Body of pancreas (tissue), 4 donors: ENCODE measurements at regions not wholly inside any gene's neighbourhood (a gene's known extent, or its start where the extent isn't known, plus 50 kb on each side); places are given as distances from the start of the nearest gene placed in this dataset.
A peak's percentile ranks its signal among the peaks of the same experiment; 100 is the strongest.

ENCODE experiments used
- ATAC-seq: fragments of 150-250 bp; one replicate; pipeline ENCODE4 v1.9.1; 2016
- DNase-seq, 4 donors: peaks; one replicate each; pipeline ENCODE4 v3.0.0-alpha.2; 2019
- H3K27ac ChIP-seq, 4 donors: fragments of 200-600 bp; sonication (generic); 1 replicate in 3 of 4; 2 replicates in 1 of 4; pipeline versions ENCODE4 v1.5.1 to v1.6.1; 2016 to 2019; ENCODE audit warnings: mild to moderate bottlenecking in 1 of 4, mixed read lengths in 1 of 4, moderate library complexity in 1 of 4
- H3K27me3 ChIP-seq, 2 donors: fragments of 200-600 bp; sonication (generic); one replicate each; pipeline ENCODE4 v1.6.0; 2016; ENCODE audit warnings: mild to moderate bottlenecking in 1 of 2
- H3K36me3 ChIP-seq, 2 donors: fragments of 200-600 bp; sonication (generic); replicated peaks in 1 of 2; 2 replicates each; pipeline ENCODE4 v1.5.1; 2016; ENCODE audit warnings: low read depth in 2 of 2; ENCODE audit not compliant: insufficient read depth in 1 of 2
- H3K4me1 ChIP-seq: fragments of 200-600 bp; sonication (generic); one replicate; pipeline ENCODE4 v1.6.0; 2016
- H3K4me3 ChIP-seq, 2 donors: fragments of 200-600 bp; sonication (generic); 1 replicate in 1 of 2; 2 replicates in 1 of 2; pipeline ENCODE4 v1.5.1; 2016 to 2019
- H3K9me3 ChIP-seq, 3 donors: fragments of 200-600 bp; sonication (generic); 1 replicate in 2 of 3; 2 replicates in 1 of 3; pipeline ENCODE4 v1.5.1; 2016
- CTCF ChIP-seq, 7 experiments: fragments of 450-650 bp in 4 of 7; fragments of 200-600 bp in 3 of 7; sonication (generic) in 3 of 7; IDR thresholded peaks; one replicate each; pipeline ENCODE4 v1.5.1; 2016 to 2019; ENCODE audit warnings: antibody characterized with exemption in 7 of 7
- POLR2A ChIP-seq, 3 donors: fragments of 450-650 bp; IDR thresholded peaks; one replicate each; pipeline ENCODE4 v1.6.1; 2016; ENCODE audit warnings: antibody characterized with exemption in 3 of 3, mild to moderate bottlenecking in 2 of 3
- WGBS, 2 donors: methylation state at CpG; one replicate each; pipeline ENCODE4 v1.1.5; 2017; 5-methylcytosine and 5-hydroxymethylcytosine counted together
- intact Hi-C: fragments of 100-400 bp; cut with DNase I; formaldehyde crosslinking; loops from one replicate; pipeline ENCODE4 v1.15.1; 2023

GRCh38 chr3:146757759-146758158 lies 152.6 kb upstream of the PLSCR5 start:
- Histone ChIP-seq H3K27ac (no peak overlapping the region), H3K36me3 (no peaks in the 10 kb centered on the region), H3K4me3 (no peak overlapping the region), H3K4me1 (no peaks in the 10 kb centered on the region), H3K27me3 (no peaks in the 10 kb centered on the region), H3K9me3 (no peaks in the 10 kb centered on the region)
- intact Hi-C loops = no loop called here
- no peak for TF ChIP-seq POLR2A (IDR thresholded peaks at IDR 0.05)
- no peak for TF ChIP-seq CTCF (IDR thresholded peaks at IDR 0.05)
- DNase-seq = no peak
- ATAC-seq = no peak
- WGBS, 2 donors = 53 to 54% methylated on average over 1 of the region's 1 CpG

GRCh38 chr3:146750196-146750595 lies 145.1 kb upstream of the PLSCR5 start:
- ATAC-seq = no peak
- TF ChIP-seq POLR2A (IDR thresholded peaks at IDR 0.05) = no peak
- intact Hi-C loops = no loop called here
- 70 to 80% methylated on average over 2 of the region's 2 CpGs for WGBS, 2 donors
- Histone ChIP-seq H3K4me1 (no peaks in the 10 kb centered on the region), H3K4me3 (no peak overlapping the region), H3K36me3 (no peaks in the 10 kb centered on the region), H3K27me3 (no peaks in the 10 kb centered on the region), H3K27ac (no peak overlapping the region), H3K9me3 (no peaks in the 10 kb centered on the region)
- no peak for DNase-seq

- H3K4me3 ChIP-seq = no peak overlapping the region
- no peaks in the 10 kb centered on the region for H3K4me1 ChIP-seq
- H3K27me3 ChIP-seq = no peaks in the 10 kb centered on the region
- peak in 4 of 7 experiments; percentile 26 to 43 (median 34) for TF ChIP-seq CTCF (IDR thresholded peaks at IDR 0.05)
- no peak for TF ChIP-seq POLR2A (IDR thresholded peaks at IDR 0.05)
- intact Hi-C loops = no loop called here
- no peaks in the 10 kb centered on the region for H3K9me3 ChIP-seq
- DNase-seq (no peak), ATAC-seq (peak; percentile 30)
- H3K36me3 ChIP-seq = no peaks in the 10 kb centered on the region
- no peak overlapping the region for H3K27ac ChIP-seq
- 32 to 37% methylated on average over 4 of the region's 4 CpGs for WGBS, 2 donors
Observed at GRCh38 chr3:146747928-146748327, 142.8 kb upstream of the PLSCR5 start.

GRCh38 chr3:146747051-146747450 lies 141.9 kb upstream of the PLSCR5 start:
- no peaks in the 10 kb centered on the region for H3K4me1 ChIP-seq
- intact Hi-C loops = no loop called here
- H3K27me3 ChIP-seq = no peaks in the 10 kb centered on the region
- DNase-seq (no peak), ATAC-seq (no peak)
- H3K36me3 ChIP-seq = no peaks in the 10 kb centered on the region
- TF ChIP-seq POLR2A (IDR thresholded peaks at IDR 0.05) (no peak), CTCF (IDR thresholded peaks at IDR 0.05) (no peak)
- no peak overlapping the region for H3K27ac ChIP-seq
- H3K9me3 ChIP-seq = no peaks in the 10 kb centered on the region
- H3K4me3 ChIP-seq = no peak overlapping the region

- ATAC-seq = no peak
- no peaks in the 10 kb centered on the region for H3K27me3 ChIP-seq
- no peaks in the 10 kb centered on the region for H3K4me1 ChIP-seq
- no peaks in the 10 kb centered on the region for H3K36me3 ChIP-seq
- no peak for DNase-seq
- TF ChIP-seq POLR2A (IDR thresholded peaks at IDR 0.05) (no peak), CTCF (IDR thresholded peaks at IDR 0.05) (no peak)
- no peak overlapping the region for H3K27ac ChIP-seq
- no peaks in the 10 kb centered on the region for H3K9me3 ChIP-seq
- H3K4me3 ChIP-seq = no peak overlapping the region
- intact Hi-C loops = no loop called here
Observed at GRCh38 chr3:146746190-146746589, 141.0 kb upstream of the PLSCR5 start.
